ENCODE measurements at regions not wholly inside any gene's neighbourhood (a gene's known extent, or its start where the extent isn't known, plus 50 kb on each side); places are given as distances from the start of the nearest gene placed in this dataset.

DNA sequence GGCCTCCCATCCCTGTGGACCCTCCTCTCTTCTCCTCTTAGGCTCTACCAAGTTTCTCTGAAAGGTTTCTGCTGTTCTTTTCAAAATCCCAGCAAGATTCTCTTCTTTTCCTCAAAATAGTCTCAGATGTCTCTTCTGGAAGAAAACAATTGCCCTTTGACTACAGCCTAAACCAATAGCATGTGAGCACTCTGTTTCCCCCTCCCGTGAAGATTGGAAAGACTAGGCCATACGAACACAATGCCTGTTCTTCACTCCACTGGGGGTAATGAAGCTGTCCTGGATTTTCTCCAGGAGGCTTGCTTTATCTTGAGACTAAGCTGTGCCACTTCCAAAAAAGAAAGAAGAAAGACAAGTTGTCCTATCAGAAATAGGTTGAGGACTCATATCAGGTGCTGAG is 178.7 kb upstream of the MCTP2 start:
- in situ Hi-C loops (cut with MboI; ENCODE audit: low sequenced_read_pairs) (no loop called here), dilution Hi-C loops (cut with HindIII; ENCODE audit: low sequenced_read_pairs, unreplicated experiment) (no loop called here), intact Hi-C loops (cut with micrococcal nuclease) (no loop called here)
- Histone ChIP-seq H4K91ac (ENCODE audit: insufficient read depth, low read depth, low read length) (no peak overlapping the region), H4K8ac (ENCODE audit: low read depth in 2 of 2, low read length in 2 of 2) (no peak overlapping the region), H2AFZ (replicated peaks; ENCODE audit: low read length, poor library complexity) (no peak overlapping the region), H2BK5ac (ENCODE audit: low read depth, low read length, poor library complexity, severe bottlenecking) (no peak overlapping the region), H3K56ac (ENCODE audit: extremely low read depth, insufficient read depth, low read length) (no peak overlapping the region), H4K20me1 (ENCODE audit: insufficient read depth, low read length) (no peaks in the 10 kb centered on the region), H3K27ac (ENCODE audit: insufficient read depth, low read length) (no peak overlapping the region), H2BK20ac (ENCODE audit: low read depth, low read length) (no peak overlapping the region), H3K9me1 (ENCODE audit: insufficient read depth, low read length) (no peaks in the 10 kb centered on the region), H2BK120ac (ENCODE audit: low read depth, low read length) (no peak overlapping the region), H2BK15ac (ENCODE audit: low read depth, low read length) (no peak overlapping the region), H2AK9ac (replicated peaks; ENCODE audit: low read depth, low read length, poor library complexity) (no peak overlapping the region), H2AK5ac (ENCODE audit: low read depth, low read length) (no peak overlapping the region), H3K4ac (ENCODE audit: low read depth, low read length) (no peak overlapping the region), H4K5ac (ENCODE audit: low read depth, low read length) (no peak overlapping the region), H3K9ac (ENCODE audit: low read depth, low read length) (no peak overlapping the region), H3K4me1 (ENCODE audit: control insufficient read depth, insufficient read depth, low read length) (no peaks in the 10 kb centered on the region), H3K79me1 (ENCODE audit: low read depth in 1 of 2, low read length in 2 of 2) (no peaks in the 10 kb centered on the region), H3K4me2 (ENCODE audit: low read depth, low read length) (no peak overlapping the region), H3K9me3 (ENCODE audit: control insufficient read depth, insufficient read depth, low read length) (peaks cover 8% of the 10 kb centered on the region), H3K36me3 (ENCODE audit: control insufficient read depth, insufficient read depth, low read length) (no peaks in the 10 kb centered on the region), H3K18ac (ENCODE audit: low read depth, low read length) (no peak overlapping the region), H3K27me3 (ENCODE audit: control insufficient read depth, insufficient read depth, low read length) (no peaks in the 10 kb centered on the region; the same call in 1 of the 2 replicates), H3K23ac (ENCODE audit: low read depth, low read length) (no peak overlapping the region), H3K4me3 (ENCODE audit: insufficient read depth, low read depth, low read length) (no peak overlapping the region), H3K14ac (replicated peaks; ENCODE audit: low read depth, low read length) (no peak overlapping the region)
- POLR2A ChIA-PET (ENCODE audit: unreplicated experiment), result no interaction called here
- CTCF ChIA-PET, result no interaction called here
- no peak for ATAC-seq (ENCODE audit: low read depth)
- TF ChIP-seq RCOR1 (IDR thresholded peaks at IDR 0.05; ENCODE audit: insufficient replicate concordance, low read length) (no peak), MXI1 (IDR thresholded peaks at IDR 0.05; ENCODE audit: borderline replicate concordance, low read depth, low read length) (no peak), MAZ (IDR thresholded peaks at IDR 0.05; ENCODE audit: borderline replicate concordance, low read depth, low read length) (no peak), RFX5 (IDR thresholded peaks at IDR 0.05; ENCODE audit: low read depth, low read length) (no peak), POLR2A (IDR thresholded peaks at IDR 0.05; ENCODE audit: low read depth, low read length) (no peak), SMC3 (IDR thresholded peaks at IDR 0.05; ENCODE audit: low read depth, low read length) (no peak), NFE2L2 (IDR thresholded peaks at IDR 0.05; ENCODE audit: low read depth, low read length) (no peak), BHLHE40 (IDR thresholded peaks at IDR 0.05; ENCODE audit: low read depth, low read length) (no peak), CHD1 (IDR thresholded peaks at IDR 0.05; ENCODE audit: low read depth, low read length) (no peak), RAD21 (IDR thresholded peaks at IDR 0.05; ENCODE audit: low read length) (no peak), FOS (IDR thresholded peaks at IDR 0.05; ENCODE audit: low read depth, low read length) (no peak), CEBPB (IDR thresholded peaks at IDR 0.05; ENCODE audit: low read depth, low read length) (no peak), MAFK (IDR thresholded peaks at IDR 0.05; ENCODE audit: low read depth, low read length) (no peak)
- TF ChIP-seq, protein P1, sequence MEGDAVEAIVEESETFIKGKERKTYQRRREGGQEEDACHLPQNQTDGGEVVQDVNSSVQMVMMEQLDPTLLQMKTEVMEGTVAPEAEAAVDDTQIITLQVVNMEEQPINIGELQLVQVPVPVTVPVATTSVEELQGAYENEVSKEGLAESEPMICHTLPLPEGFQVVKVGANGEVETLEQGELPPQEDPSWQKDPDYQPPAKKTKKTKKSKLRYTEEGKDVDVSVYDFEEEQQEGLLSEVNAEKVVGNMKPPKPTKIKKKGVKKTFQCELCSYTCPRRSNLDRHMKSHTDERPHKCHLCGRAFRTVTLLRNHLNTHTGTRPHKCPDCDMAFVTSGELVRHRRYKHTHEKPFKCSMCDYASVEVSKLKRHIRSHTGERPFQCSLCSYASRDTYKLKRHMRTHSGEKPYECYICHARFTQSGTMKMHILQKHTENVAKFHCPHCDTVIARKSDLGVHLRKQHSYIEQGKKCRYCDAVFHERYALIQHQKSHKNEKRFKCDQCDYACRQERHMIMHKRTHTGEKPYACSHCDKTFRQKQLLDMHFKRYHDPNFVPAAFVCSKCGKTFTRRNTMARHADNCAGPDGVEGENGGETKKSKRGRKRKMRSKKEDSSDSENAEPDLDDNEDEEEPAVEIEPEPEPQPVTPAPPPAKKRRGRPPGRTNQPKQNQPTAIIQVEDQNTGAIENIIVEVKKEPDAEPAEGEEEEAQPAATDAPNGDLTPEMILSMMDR (conservative IDR thresholded peaks at IDR 0.05; ENCODE audit: low read depth, low read length), result no peak
- TF ChIP-seq, protein P2, sequence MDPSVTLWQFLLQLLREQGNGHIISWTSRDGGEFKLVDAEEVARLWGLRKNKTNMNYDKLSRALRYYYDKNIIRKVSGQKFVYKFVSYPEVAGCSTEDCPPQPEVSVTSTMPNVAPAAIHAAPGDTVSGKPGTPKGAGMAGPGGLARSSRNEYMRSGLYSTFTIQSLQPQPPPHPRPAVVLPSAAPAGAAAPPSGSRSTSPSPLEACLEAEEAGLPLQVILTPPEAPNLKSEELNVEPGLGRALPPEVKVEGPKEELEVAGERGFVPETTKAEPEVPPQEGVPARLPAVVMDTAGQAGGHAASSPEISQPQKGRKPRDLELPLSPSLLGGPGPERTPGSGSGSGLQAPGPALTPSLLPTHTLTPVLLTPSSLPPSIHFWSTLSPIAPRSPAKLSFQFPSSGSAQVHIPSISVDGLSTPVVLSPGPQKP (IDR thresholded peaks at IDR 0.05; ENCODE audit: borderline replicate concordance, low read depth, low read length), result no peak
- no TSS peak for BruUV-seq (replicated peaks)
- WGBS, 2 experiments (ENCODE audit: extremely low coverage in 2 of 2, insufficient read length in 1 of 2), result no CpG with 5 or more reads among the region's 2 CpGs
- DNase-seq, result no peak
